H9 (cell line): ENCODE measurements at regions not wholly inside any gene's neighbourhood (a gene's known extent, or its start where the extent isn't known, plus 50 kb on each side); places are given as distances from the start of the nearest gene placed in this dataset.
"Not testable (repeated sequence)": the region's sequence is repeated elsewhere in the genome, so short reads cannot be mapped to it uniquely, and the experiment has no call there.

Experiments used
- DNase-seq: peaks from one replicate; pipeline ENCODE4 v3.0.0-alpha.2; 2017
- H2AFZ ChIP-seq: one replicate; pipeline ENCODE4 v1.6.1; 2013; ENCODE audit warnings: mild to moderate bottlenecking, low read length, control low read depth, moderate library complexity
- H2AK5ac ChIP-seq: 2 replicates; pipeline ENCODE4 v1.6.1; 2013; ENCODE audit warnings: low read length, control low read depth, mixed read lengths; ENCODE audit not compliant: insufficient read length
- H2BK120ac ChIP-seq: one replicate; pipeline ENCODE4 v1.6.1; 2013; ENCODE audit warnings: low read depth, mild to moderate bottlenecking, low read length, control low read depth, inconsistent platforms; ENCODE audit not compliant: poor library complexity, severe bottlenecking
- H2BK12ac ChIP-seq: 2 replicates; pipeline ENCODE4 v1.6.1; 2013; ENCODE audit warnings: low read length, control low read depth, mixed read lengths, low read depth; ENCODE audit not compliant: insufficient read length
- H2BK15ac ChIP-seq: 2 replicates; pipeline ENCODE4 v1.6.1; 2013; ENCODE audit warnings: low read depth, low read length, control low read depth
- H2BK20ac ChIP-seq: one replicate; pipeline ENCODE4 v1.6.1; 2013; ENCODE audit warnings: low read depth, mild to moderate bottlenecking, low read length, control low read depth, inconsistent platforms; ENCODE audit not compliant: poor library complexity, severe bottlenecking
- H2BK5ac ChIP-seq: 2 replicates; pipeline ENCODE4 v1.6.1; 2013; ENCODE audit warnings: low read length, control low read depth, mixed read lengths; ENCODE audit not compliant: insufficient read length
- H3K14ac ChIP-seq: 2 replicates; pipeline ENCODE4 v1.6.1; 2013; ENCODE audit warnings: low read length, control low read depth; ENCODE audit not compliant: insufficient read depth
- H3K18ac ChIP-seq: 2 replicates; pipeline ENCODE4 v1.6.1; 2013; ENCODE audit warnings: low read depth, mild to moderate bottlenecking, mixed read lengths, low read length, control low read depth; ENCODE audit not compliant: insufficient read length
- H3K23ac ChIP-seq: 2 replicates; pipeline ENCODE4 v1.6.1; 2013; ENCODE audit warnings: low read length, control low read depth, mixed read lengths, low read depth; ENCODE audit not compliant: insufficient read length
- H3K23me2 ChIP-seq: 2 replicates; pipeline ENCODE4 v1.6.1; 2013; ENCODE audit warnings: low read depth, mild to moderate bottlenecking, mixed read lengths, low read length, control low read depth; ENCODE audit not compliant: insufficient read length, poor library complexity, severe bottlenecking
- H3K27ac ChIP-seq: 2 replicates; pipeline ENCODE4 v1.5.1; 2013; ENCODE audit warnings: low read length, control low read depth, mixed read lengths, low read depth; ENCODE audit not compliant: insufficient read length
- H3K27me3 ChIP-seq: 2 replicates; pipeline ENCODE4 v1.6.1; 2013; ENCODE audit warnings: low read length, control low read depth, inconsistent platforms; ENCODE audit not compliant: insufficient read depth
- H3K4ac ChIP-seq: 2 replicates; pipeline ENCODE4 v1.6.1; 2013; ENCODE audit warnings: low read depth, mild to moderate bottlenecking, control low read depth, inconsistent platforms, low read length, moderate library complexity
- H3K4me1 ChIP-seq: 2 replicates; pipeline ENCODE4 v1.6.1; 2013; ENCODE audit warnings: low read length, control low read depth, inconsistent platforms; ENCODE audit not compliant: insufficient read depth
- H3K4me2 ChIP-seq: 2 replicates; pipeline ENCODE4 v1.6.1; 2013; ENCODE audit warnings: low read length, control low read depth, mixed read lengths; ENCODE audit not compliant: insufficient read length, insufficient read depth
- H3K56ac ChIP-seq: 2 replicates; pipeline ENCODE4 v1.6.1; 2013; ENCODE audit warnings: low read depth, mild to moderate bottlenecking, mixed read lengths, low read length, control low read depth; ENCODE audit not compliant: insufficient read length
- H3K79me1 ChIP-seq: 2 replicates; pipeline ENCODE4 v1.6.1; 2013; ENCODE audit warnings: low read depth, mild to moderate bottlenecking, moderate library complexity, low read length, control low read depth, inconsistent platforms; ENCODE audit not compliant: insufficient read depth, poor library complexity, severe bottlenecking
- H3K79me2 ChIP-seq: 2 replicates; pipeline ENCODE4 v1.6.1; 2013; ENCODE audit warnings: low read length, control low read depth, inconsistent platforms; ENCODE audit not compliant: insufficient read depth
- H3K9ac ChIP-seq: 2 replicates; pipeline ENCODE4 v1.6.1; 2013; ENCODE audit warnings: low read length, control low read depth, mixed read lengths; ENCODE audit not compliant: insufficient read length; ENCODE audit errors: extremely low read depth
- H3K9me3 ChIP-seq: one replicate; pipeline ENCODE4 v1.6.1; 2013; ENCODE audit warnings: low read depth, low read length, inconsistent platforms; ENCODE audit not compliant: control insufficient read depth
- H3T11ph ChIP-seq: one replicate; pipeline ENCODE4 v1.6.1; 2013; ENCODE audit warnings: mild to moderate bottlenecking, low read length, control low read depth, inconsistent platforms
- H4K20me1 ChIP-seq: one replicate; pipeline ENCODE4 v1.6.1; 2013; ENCODE audit not compliant: control insufficient read depth, insufficient read length, insufficient read depth
- H4K5ac ChIP-seq: 2 replicates; pipeline ENCODE4 v1.6.1; 2013; ENCODE audit warnings: low read depth, mild to moderate bottlenecking, mixed read lengths, low read length, control low read depth; ENCODE audit not compliant: insufficient read length
- H4K8ac ChIP-seq: replicated peaks from 2 replicates; pipeline ENCODE4 v1.6.1; 2013; ENCODE audit warnings: low read length, control low read depth, mixed read lengths, low read depth; ENCODE audit not compliant: insufficient read length
- H4K91ac ChIP-seq: 2 replicates; pipeline ENCODE4 v1.6.1; 2013; ENCODE audit warnings: low read depth, mild to moderate bottlenecking, moderate library complexity, mixed read lengths, low read length, control low read depth; ENCODE audit not compliant: insufficient read length
- H3K27ac Mint-ChIP-seq, 3 experiments: 2 replicates in 2 of 3; 3 replicates in 1 of 3; pipeline ENCODE4 v1.8.0; 2020 to 2021; ENCODE audit warnings: mixed read lengths in 3 of 3, mild to moderate bottlenecking in 1 of 3, moderate library complexity in 1 of 3
- H3K27me3 Mint-ChIP-seq: 2 replicates; pipeline ENCODE4 v1.8.0; 2021; ENCODE audit warnings: low read depth, mild to moderate bottlenecking, moderate library complexity, mixed read lengths
- H3K36me3 Mint-ChIP-seq, 3 experiments: 2 replicates in 2 of 3; 3 replicates in 1 of 3; pipeline ENCODE4 v1.8.0; 2020 to 2021; ENCODE audit warnings: low read depth in 3 of 3, mixed read lengths in 3 of 3; ENCODE audit not compliant: insufficient read depth in 1 of 3
- H3K4me1 Mint-ChIP-seq, 2 experiments: 2 replicates each; pipeline ENCODE4 v1.8.0; 2020; ENCODE audit warnings: mixed read lengths in 2 of 2
- H3K4me3 Mint-ChIP-seq, 2 experiments: 2 replicates in 1 of 2; 3 replicates in 1 of 2; pipeline ENCODE4 v1.8.0; 2020 to 2021; ENCODE audit warnings: mild to moderate bottlenecking in 2 of 2, mixed read lengths in 2 of 2, moderate library complexity in 1 of 2
- H3K9me3 Mint-ChIP-seq, 2 experiments: 2 replicates in 1 of 2; 3 replicates in 1 of 2; pipeline ENCODE4 v1.8.0; 2020; ENCODE audit warnings: mild to moderate bottlenecking in 2 of 2, mixed read lengths in 2 of 2, moderate library complexity in 1 of 2
- WGBS: extraction: QIAGEN DNeasy Blood & Tissue Kit; methylation state at CpG from one replicate; pipeline ENCODE4 v1.1.7; 2013; ENCODE audit warnings: missing lambda C conversion rate, low lambda C conversion rate, mixed read lengths; ENCODE audit not compliant: insufficient read length; ENCODE audit errors: extremely low coverage; 5-methylcytosine and 5-hydroxymethylcytosine counted together
- TF ChIP-seq, protein P1 (sequence below): fragments of 200-600 bp; sonication (generic); conservative IDR thresholded peaks from 3 replicates; pipeline ENCODE4 v1.8.0; 2021; ENCODE audit warnings: antibody characterized with exemption, mild to moderate bottlenecking

- Histone ChIP-seq H3K4me2 (no peak overlapping the region), H2AFZ (no peak overlapping the region), H4K91ac (no peak overlapping the region), H3K9me3 (no peaks in the 10 kb centered on the region), H3K27ac (no peak overlapping the region), H3K56ac (no peak overlapping the region), H2BK5ac (no peak overlapping the region), H3K4me1 (no peaks in the 10 kb centered on the region), H3K4ac (no peak overlapping the region), H3K18ac (no peak overlapping the region), H4K20me1 (no peaks in the 10 kb centered on the region), H4K8ac (no peak overlapping the region), H2BK20ac (no peak overlapping the region), H3T11ph (no peak overlapping the region), H3K79me1 (no peaks in the 10 kb centered on the region), H2BK120ac (no peak overlapping the region), H2BK12ac (no peak overlapping the region), H3K27me3 (no peaks in the 10 kb centered on the region), H3K14ac (no peak overlapping the region), H2BK15ac (no peak overlapping the region), H4K5ac (no peak overlapping the region), H2AK5ac (no peak overlapping the region), H3K23ac (no peak overlapping the region), H3K9ac (no peak overlapping the region), H3K23me2 (no peaks in the 10 kb centered on the region), H3K79me2 (no peaks in the 10 kb centered on the region)
- Mint-ChIP-seq H3K4me3 (peak overlapping the region in 1 of 2 experiments; percentile 36; a peak in 2 of 5 replicates), H3K27me3 (no peaks in the 10 kb centered on the region; the same call in 1 of the 2 replicates), H3K27ac (peak overlapping the region in 1 of 3 experiments; percentile 22; a peak in 1 of 7 replicates), H3K4me1 (no peaks in the 10 kb centered on the region), H3K36me3 (peaks cover 30 to 46% (median 33%) of the 10 kb centered on the region in 3 experiments), H3K9me3 (peaks cover 10 to 11% of the 10 kb centered on the region in 2 experiments; a peak in 3 of 5 replicates)
- no peak for DNase-seq
- TF ChIP-seq, protein P1, sequence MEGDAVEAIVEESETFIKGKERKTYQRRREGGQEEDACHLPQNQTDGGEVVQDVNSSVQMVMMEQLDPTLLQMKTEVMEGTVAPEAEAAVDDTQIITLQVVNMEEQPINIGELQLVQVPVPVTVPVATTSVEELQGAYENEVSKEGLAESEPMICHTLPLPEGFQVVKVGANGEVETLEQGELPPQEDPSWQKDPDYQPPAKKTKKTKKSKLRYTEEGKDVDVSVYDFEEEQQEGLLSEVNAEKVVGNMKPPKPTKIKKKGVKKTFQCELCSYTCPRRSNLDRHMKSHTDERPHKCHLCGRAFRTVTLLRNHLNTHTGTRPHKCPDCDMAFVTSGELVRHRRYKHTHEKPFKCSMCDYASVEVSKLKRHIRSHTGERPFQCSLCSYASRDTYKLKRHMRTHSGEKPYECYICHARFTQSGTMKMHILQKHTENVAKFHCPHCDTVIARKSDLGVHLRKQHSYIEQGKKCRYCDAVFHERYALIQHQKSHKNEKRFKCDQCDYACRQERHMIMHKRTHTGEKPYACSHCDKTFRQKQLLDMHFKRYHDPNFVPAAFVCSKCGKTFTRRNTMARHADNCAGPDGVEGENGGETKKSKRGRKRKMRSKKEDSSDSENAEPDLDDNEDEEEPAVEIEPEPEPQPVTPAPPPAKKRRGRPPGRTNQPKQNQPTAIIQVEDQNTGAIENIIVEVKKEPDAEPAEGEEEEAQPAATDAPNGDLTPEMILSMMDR, result no peak
- WGBS, result no CpG with 5 or more reads among the region's 6 CpGs
Measured at GRCh38 chr7:149558149-149558861, 60.7 kb upstream of the ZNF746 start.

DNA sequence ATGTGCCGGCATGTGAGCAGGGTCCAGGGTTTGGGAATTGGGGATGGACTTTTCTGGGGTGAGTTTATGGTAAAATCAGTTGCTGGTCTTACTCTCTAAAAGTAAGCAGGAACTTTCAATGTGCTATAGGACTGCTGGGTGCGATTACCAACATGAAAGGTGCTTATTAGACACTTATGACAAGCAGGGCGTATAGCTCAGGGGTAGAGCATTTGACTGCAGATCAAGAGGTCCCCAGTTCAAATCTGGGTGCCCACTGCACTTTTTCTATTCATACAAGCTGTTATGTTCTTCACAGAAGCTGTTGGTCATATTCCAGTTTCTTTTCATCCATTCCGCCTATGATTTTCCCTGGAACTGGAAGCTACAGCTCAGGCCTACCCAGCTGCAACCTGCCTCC, 58.9 kb upstream of the ZNF746 start:
- not testable (repeated sequence) for H3K4me1 ChIP-seq, H3K9me3 ChIP-seq, H4K5ac ChIP-seq, H2BK15ac ChIP-seq, H3K79me1 ChIP-seq, H3K18ac ChIP-seq, H3K23me2 ChIP-seq, H3K4me3 Mint-ChIP-seq, H3K4ac ChIP-seq, H3K23ac ChIP-seq, H2BK12ac ChIP-seq, H2BK5ac ChIP-seq, H3K4me1 Mint-ChIP-seq, H3K27me3 ChIP-seq, H2BK20ac ChIP-seq, H3K27me3 Mint-ChIP-seq, H3K27ac ChIP-seq, DNase-seq, H3T11ph ChIP-seq, H2BK120ac ChIP-seq, H3K9ac ChIP-seq, H3K14ac ChIP-seq, H3K4me2 ChIP-seq, H3K56ac ChIP-seq, H4K20me1 ChIP-seq, H2AFZ ChIP-seq, H4K91ac ChIP-seq, H3K79me2 ChIP-seq, H4K8ac ChIP-seq, H2AK5ac ChIP-seq, H3K27ac Mint-ChIP-seq
- WGBS, result no CpG with 5 or more reads among the region's 4 CpGs
- Mint-ChIP-seq H3K36me3 (peaks cover 48 to 64% (median 51%) of the 10 kb centered on the region in 3 experiments), H3K9me3 (peaks cover 22% of the 10 kb centered on the region in 2 experiments; a peak in 4 of 5 replicates)
